IgD-negative memory B cell (primary cell): ENCODE measurements at regions not wholly inside any gene's neighbourhood (a gene's known extent, or its start where the extent isn't known, plus 50 kb on each side); places are given as distances from the start of the nearest gene placed in this dataset.
"Not testable (repeated sequence)": the region's sequence is repeated elsewhere in the genome, so short reads cannot be mapped to it uniquely, and the experiment has no call there.

Experiments
- H3K27ac Mint-ChIP-seq, 3 donors: one replicate each; pipeline ENCODE4 v1.8.0; 2020 to 2022; ENCODE audit warnings: mild to moderate bottlenecking in 3 of 3, mixed read lengths in 3 of 3, moderate library complexity in 1 of 3
- H3K27me3 Mint-ChIP-seq: one replicate; pipeline ENCODE4 v1.8.0; 2021; ENCODE audit warnings: mixed read lengths
- H3K36me3 Mint-ChIP-seq: one replicate; pipeline ENCODE4 v1.8.0; 2020; ENCODE audit warnings: mild to moderate bottlenecking, mixed read lengths
- H3K4me1 Mint-ChIP-seq, 3 donors: one replicate each; pipeline ENCODE4 v1.8.0; 2020 to 2022; ENCODE audit warnings: mixed read lengths in 3 of 3, mild to moderate bottlenecking in 1 of 3
- H3K4me3 Mint-ChIP-seq, 4 donors: one replicate each; pipeline ENCODE4 v1.8.0; 2020 to 2022; ENCODE audit warnings: mild to moderate bottlenecking in 4 of 4, mixed read lengths in 4 of 4, moderate library complexity in 3 of 4
- H3K9me3 Mint-ChIP-seq, 3 donors: one replicate each; pipeline ENCODE4 v1.8.0; 2020 to 2021; ENCODE audit warnings: mixed read lengths in 3 of 3, mild to moderate bottlenecking in 1 of 3

DNA sequence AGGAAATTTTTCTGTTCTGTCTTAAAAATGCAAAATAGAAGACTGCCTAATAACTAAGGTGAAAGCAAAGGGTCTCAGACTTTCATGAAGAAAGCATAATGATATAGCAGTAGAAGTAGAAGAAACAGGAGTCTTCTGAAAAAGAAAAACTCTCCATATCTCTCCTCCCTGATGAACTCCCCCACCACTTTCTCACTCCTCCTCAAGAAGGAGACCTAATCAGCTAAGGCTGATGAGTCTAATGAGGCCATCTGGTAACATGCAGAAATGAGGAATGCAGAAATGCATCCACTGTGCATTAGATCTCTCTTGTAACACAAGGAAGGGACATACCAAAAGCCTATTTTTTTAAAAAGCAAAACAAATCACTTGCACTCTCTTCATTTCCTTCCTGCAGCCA, 273.7 kb upstream of the UBE2E3 start:
- Mint-ChIP-seq H3K27me3 (peaks cover 2% of the 10 kb centered on the region), H3K27ac (no peak overlapping the region), H3K4me1 (no peaks in the 10 kb centered on the region), H3K36me3 (no peaks in the 10 kb centered on the region), H3K9me3 (no peaks in the 10 kb centered on the region), H3K4me3 (no peak overlapping the region)

GRCh38 chr2:180705551-180705950, 274.9 kb upstream of the UBE2E3 start:
- H3K4me3 Mint-ChIP-seq, result no peak overlapping the region
- no peaks in the 10 kb centered on the region for H3K9me3 Mint-ChIP-seq
- H3K27ac Mint-ChIP-seq, result no peak overlapping the region
- H3K36me3 Mint-ChIP-seq, result no peaks in the 10 kb centered on the region
- H3K4me1 Mint-ChIP-seq, result no peaks in the 10 kb centered on the region
- H3K27me3 Mint-ChIP-seq, result peaks cover 2% of the 10 kb centered on the region

- H3K4me3 Mint-ChIP-seq, result no peak overlapping the region
These were observed 275.3 kb upstream of the UBE2E3 start for GRCh38 chr2:180705122-180705521.

DNA sequence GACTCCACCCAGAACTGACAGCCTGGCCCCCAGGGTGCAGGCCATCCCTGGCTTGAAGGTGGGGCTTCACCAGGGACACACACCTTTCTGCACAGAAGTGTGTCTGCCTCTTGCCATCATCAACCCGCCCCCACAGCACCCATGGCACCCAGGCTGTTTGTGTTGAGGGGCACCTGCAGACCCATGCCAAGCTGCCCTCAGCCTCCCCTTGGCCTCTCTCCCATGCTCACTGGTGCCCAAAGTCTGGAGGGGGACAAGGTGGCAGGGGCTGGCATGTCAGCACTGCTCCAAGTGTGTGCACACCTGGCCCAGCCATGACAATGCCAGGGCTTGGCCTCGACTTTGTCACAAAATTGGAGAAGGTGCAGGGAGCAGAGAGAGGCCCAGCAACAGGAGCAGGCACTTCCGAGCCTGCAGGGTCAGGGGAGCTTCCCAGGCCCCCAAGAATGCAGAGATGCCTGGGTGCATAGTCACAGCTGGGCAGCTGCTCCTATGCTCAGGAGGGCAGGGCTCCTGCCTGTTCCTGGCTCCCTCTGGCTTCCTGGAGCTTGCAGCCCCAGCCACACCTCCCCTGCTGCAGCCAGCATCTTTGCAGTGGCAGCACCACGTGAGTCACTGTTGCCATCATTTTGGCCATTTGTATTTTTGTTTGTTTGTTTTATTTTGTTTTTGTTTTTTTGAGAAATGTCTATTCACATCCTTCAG, 280.6 kb upstream of the UBE2E3 start:
- no peak overlapping the region for H3K27ac Mint-ChIP-seq
- H3K4me3 Mint-ChIP-seq, result peak overlapping the region in 1 of 4 donors; percentile 57
- peaks cover 4% of the 10 kb centered on the region for H3K27me3 Mint-ChIP-seq
- H3K9me3 Mint-ChIP-seq, result no peaks in the 10 kb centered on the region
- H3K4me1 Mint-ChIP-seq, result no peaks in the 10 kb centered on the region
- no peaks in the 10 kb centered on the region for H3K36me3 Mint-ChIP-seq

More at GRCh38 chr2:180705122-180705521, 275.3 kb upstream of the UBE2E3 start:
- Mint-ChIP-seq H3K36me3 (no peaks in the 10 kb centered on the region), H3K9me3 (no peaks in the 10 kb centered on the region), H3K27ac (no peak overlapping the region), H3K27me3 (peaks cover 2% of the 10 kb centered on the region), H3K4me1 (no peaks in the 10 kb centered on the region)

- H3K4me1 Mint-ChIP-seq, result peaks cover 0 to 2% (median 0%) of the 10 kb centered on the region in 3 donors
- no peak overlapping the region for H3K4me3 Mint-ChIP-seq
- H3K36me3 Mint-ChIP-seq, result no peaks in the 10 kb centered on the region
- no peaks in the 10 kb centered on the region for H3K9me3 Mint-ChIP-seq
- H3K27ac Mint-ChIP-seq, result no peak overlapping the region
- H3K27me3 Mint-ChIP-seq, result peaks cover 4% of the 10 kb centered on the region
These were observed 281.7 kb upstream of the UBE2E3 start for GRCh38 chr2:180698668-180699067.

DNA sequence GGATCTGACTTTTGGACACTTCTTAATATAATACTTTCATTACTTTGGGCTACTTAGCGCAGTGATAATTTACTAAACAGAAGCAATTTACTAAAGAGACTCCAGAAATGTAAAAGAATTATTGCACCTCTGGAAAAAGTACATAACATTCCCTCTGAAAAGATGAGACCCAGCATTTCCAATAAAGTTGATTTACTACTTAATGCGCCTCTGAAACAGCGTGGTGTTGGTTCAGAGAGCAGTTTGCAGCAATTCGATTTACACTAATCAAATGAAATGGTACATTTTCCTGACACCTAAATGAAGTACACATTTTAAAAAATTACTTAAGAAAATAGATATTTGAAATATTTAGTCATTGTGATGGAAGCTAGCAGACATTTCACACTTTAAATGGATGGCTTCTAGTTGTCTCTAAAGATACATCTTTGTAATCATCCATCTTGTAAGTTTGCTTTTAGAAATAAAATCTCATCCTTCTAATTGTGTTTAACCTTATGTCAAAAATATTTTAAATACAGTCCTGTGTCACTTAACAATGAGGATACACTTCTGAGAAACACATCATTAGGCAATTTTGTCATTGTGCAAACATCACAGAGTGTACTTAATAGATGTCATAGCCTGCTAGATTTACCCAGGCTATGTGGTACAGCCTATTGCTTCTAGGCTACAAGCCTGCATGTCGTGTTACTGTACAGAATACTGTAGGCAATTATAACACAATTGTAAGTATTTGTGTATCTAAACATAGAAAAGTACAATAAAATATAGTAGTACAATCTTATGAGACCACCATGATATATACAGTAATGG, 284.6 kb upstream of the UBE2E3 start:
- H3K4me3 Mint-ChIP-seq, result no peak overlapping the region
- no peaks in the 10 kb centered on the region for H3K36me3 Mint-ChIP-seq
- H3K27ac Mint-ChIP-seq, result no peak overlapping the region
- peaks cover 0 to 2% (median 0%) of the 10 kb centered on the region in 3 donors for H3K4me1 Mint-ChIP-seq
- H3K27me3 Mint-ChIP-seq, result peaks cover 4% of the 10 kb centered on the region
- H3K9me3 Mint-ChIP-seq, result no peaks in the 10 kb centered on the region

DNA sequence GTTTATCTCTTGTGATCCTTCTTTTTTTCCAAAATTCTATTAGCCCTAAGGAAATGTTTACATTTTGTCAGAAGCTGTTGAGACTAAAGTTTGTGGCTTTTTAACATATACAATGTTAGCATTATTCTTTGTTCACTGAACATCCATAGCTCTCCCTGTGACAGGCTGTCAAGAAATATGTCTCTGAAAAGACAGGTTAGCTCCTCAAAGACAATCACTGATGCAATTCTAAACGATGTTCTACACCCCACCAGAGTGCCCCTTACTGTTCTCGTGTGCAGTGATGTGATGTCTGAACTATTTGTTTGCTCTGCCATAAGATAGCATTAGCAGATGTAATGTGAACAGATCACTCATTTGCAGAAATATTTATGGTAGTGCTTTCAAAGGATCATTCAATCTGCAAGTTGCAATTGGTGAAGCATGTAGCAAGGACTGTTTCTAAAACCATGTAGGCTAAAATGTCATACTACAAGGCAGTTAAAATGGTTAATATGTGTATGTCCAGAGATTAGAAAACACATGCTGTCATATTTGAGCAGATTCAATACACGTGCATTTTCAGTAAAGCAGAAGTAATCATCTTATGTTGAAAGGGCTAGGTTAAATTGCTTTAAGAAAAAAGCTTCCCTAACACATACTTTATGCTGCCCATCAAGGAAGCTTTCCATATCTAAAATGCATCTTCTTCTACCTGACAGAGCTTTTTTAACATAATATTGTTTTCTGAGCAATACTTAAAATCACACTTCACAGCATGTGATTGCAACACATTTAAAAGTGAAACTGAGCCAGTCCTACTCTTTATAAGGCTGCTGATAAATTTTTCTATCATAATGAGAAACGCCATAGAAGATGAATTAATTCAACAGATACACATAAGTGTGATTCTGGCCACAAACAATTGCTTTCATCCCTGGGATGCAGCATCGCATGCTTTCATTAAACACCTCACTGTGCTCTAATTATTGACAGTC, 285.7 kb upstream of the UBE2E3 start:
- no peak overlapping the region for H3K27ac Mint-ChIP-seq
- H3K4me3 Mint-ChIP-seq, result no peak overlapping the region
- H3K27me3 Mint-ChIP-seq, result peaks cover 4% of the 10 kb centered on the region
- peaks cover 0 to 2% (median 0%) of the 10 kb centered on the region in 3 donors for H3K4me1 Mint-ChIP-seq
- no peaks in the 10 kb centered on the region for H3K36me3 Mint-ChIP-seq
- no peaks in the 10 kb centered on the region for H3K9me3 Mint-ChIP-seq

- H3K4me1 Mint-ChIP-seq, result peaks cover 0 to 2% (median 0%) of the 10 kb centered on the region in 3 donors
- no peak overlapping the region for H3K4me3 Mint-ChIP-seq
- H3K27me3 Mint-ChIP-seq, result peaks cover 4% of the 10 kb centered on the region
- no peaks in the 10 kb centered on the region for H3K36me3 Mint-ChIP-seq
- H3K27ac Mint-ChIP-seq, result no peak overlapping the region
- H3K9me3 Mint-ChIP-seq, result no peaks in the 10 kb centered on the region
These were observed 288.1 kb upstream of the UBE2E3 start for GRCh38 chr2:180692322-180692721.

DNA sequence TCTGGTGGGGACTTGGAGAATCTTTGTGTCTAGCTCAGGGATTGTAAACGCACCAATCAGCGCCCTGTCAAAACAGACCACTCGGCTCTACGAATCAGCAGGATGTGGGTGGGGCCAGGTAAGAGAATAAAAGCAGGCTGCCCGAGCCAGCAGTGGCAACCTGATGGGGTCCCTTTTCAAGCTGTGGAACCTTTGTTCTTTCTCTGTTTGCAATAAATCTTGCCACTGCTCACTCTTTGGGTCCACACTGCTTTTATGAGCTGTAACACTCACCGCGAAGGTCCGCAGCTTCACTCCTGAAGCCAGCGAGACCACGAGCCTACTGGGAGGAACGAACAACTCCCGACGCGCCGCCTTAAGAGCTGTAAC, 288.6 kb upstream of the UBE2E3 start:
- H3K9me3 Mint-ChIP-seq, H3K27ac Mint-ChIP-seq, H3K36me3 Mint-ChIP-seq, H3K27me3 Mint-ChIP-seq, H3K4me1 Mint-ChIP-seq, H3K4me3 Mint-ChIP-seq: not testable (repeated sequence)

DNA sequence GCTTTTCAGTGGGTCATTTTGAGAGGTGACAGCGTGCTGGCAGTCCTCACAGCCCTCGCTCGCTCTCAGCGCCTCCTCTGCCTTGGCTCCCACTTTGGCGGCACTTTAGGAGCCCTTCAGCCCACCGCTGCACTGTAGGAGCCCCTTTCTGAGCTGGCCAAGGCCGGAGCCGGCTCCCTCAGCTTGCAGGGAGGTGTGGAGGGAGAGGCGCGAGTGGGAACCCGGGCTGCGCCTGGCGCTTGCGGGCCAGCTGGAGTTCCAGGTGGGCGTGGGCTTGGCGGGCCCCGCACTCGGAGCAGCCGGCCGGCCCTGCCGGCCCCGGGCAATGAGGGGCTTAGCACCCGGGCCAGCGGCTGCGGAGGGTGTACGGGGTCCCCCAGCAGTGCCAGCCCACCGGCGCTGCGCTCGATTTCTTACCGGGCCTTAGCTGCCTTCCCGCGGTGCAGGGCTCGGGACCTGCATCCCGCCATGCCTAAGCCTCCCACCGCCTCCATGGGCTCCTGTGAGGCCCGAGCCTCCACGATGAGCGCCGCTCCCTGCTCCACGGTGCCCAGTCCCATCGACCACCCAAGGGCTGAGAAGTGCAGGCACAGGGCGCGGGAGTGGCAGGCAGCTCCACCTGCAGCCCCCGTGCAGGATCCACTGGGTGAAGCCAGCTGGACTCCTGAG, 289.1 kb upstream of the UBE2E3 start:
- not testable (repeated sequence) for H3K4me3 Mint-ChIP-seq, H3K27ac Mint-ChIP-seq, H3K27me3 Mint-ChIP-seq, H3K4me1 Mint-ChIP-seq, H3K9me3 Mint-ChIP-seq, H3K36me3 Mint-ChIP-seq

DNA sequence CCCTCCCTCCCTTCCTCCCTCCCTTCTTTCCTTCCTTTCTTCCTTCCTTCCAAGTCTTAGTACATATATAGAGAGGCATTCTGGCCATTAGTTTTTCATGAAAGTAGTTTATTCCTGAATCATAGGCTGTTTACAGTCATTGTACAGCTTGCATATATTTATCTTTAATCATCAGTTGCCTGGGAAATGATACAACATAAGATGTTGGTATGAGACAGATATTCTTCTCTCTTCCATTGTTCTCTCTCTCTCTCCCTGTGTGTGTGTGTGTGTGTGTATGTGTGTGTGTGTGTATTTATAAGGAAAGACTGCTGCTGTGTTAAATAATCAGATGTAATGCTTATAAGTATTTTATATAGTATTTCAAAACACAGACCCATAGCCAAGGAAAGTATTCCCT, 289.8 kb upstream of the UBE2E3 start:
- Mint-ChIP-seq H3K27me3 (peaks cover 4% of the 10 kb centered on the region), H3K27ac (no peak overlapping the region)

GRCh38 chr2:180682871-180683270, 297.5 kb upstream of the UBE2E3 start:
- Mint-ChIP-seq H3K27me3 (peaks cover 3% of the 10 kb centered on the region), H3K9me3 (no peaks in the 10 kb centered on the region), H3K36me3 (no peaks in the 10 kb centered on the region), H3K4me1 (no peaks in the 10 kb centered on the region), H3K4me3 (no peak overlapping the region), H3K27ac (no peak overlapping the region)

More for the DNA sequence above, 289.8 kb upstream of the UBE2E3 start:
- Mint-ChIP-seq H3K4me3 (no peak overlapping the region), H3K9me3 (no peaks in the 10 kb centered on the region), H3K36me3 (no peaks in the 10 kb centered on the region), H3K4me1 (peaks cover 0 to 2% (median 0%) of the 10 kb centered on the region in 3 donors)

- H3K36me3 Mint-ChIP-seq, result no peaks in the 10 kb centered on the region
- H3K27me3 Mint-ChIP-seq, result peaks cover 6% of the 10 kb centered on the region
- no peak overlapping the region for H3K4me3 Mint-ChIP-seq
- no peak overlapping the region for H3K27ac Mint-ChIP-seq
- no peaks in the 10 kb centered on the region for H3K4me1 Mint-ChIP-seq
- peaks cover 0 to 3% (median 0%) of the 10 kb centered on the region in 3 donors for H3K9me3 Mint-ChIP-seq
These were observed 300.7 kb upstream of the UBE2E3 start for GRCh38 chr2:180679693-180680092.

- Mint-ChIP-seq H3K36me3 (no peaks in the 10 kb centered on the region), H3K4me1 (no peaks in the 10 kb centered on the region), H3K4me3 (no peak overlapping the region), H3K27ac (no peak overlapping the region), H3K9me3 (peaks cover 0 to 3% (median 0%) of the 10 kb centered on the region in 3 donors), H3K27me3 (peaks cover 6% of the 10 kb centered on the region)
These were observed 301.8 kb upstream of the UBE2E3 start for GRCh38 chr2:180678625-180678972.
